GM19438 (cell line): ENCODE measurements at regions not wholly inside any gene's neighbourhood (a gene's known extent, or its start where the extent isn't known, plus 50 kb on each side); places are given as distances from the start of the nearest gene placed in this dataset.

ENCODE experiments used
- ATAC-seq: cut with Tn5 transposase; IDR thresholded peaks from one replicate; pipeline ENCODE4 v1.9.1; 2021; ENCODE audit warnings: low read depth; ENCODE audit not compliant: unreplicated experiment

DNA sequence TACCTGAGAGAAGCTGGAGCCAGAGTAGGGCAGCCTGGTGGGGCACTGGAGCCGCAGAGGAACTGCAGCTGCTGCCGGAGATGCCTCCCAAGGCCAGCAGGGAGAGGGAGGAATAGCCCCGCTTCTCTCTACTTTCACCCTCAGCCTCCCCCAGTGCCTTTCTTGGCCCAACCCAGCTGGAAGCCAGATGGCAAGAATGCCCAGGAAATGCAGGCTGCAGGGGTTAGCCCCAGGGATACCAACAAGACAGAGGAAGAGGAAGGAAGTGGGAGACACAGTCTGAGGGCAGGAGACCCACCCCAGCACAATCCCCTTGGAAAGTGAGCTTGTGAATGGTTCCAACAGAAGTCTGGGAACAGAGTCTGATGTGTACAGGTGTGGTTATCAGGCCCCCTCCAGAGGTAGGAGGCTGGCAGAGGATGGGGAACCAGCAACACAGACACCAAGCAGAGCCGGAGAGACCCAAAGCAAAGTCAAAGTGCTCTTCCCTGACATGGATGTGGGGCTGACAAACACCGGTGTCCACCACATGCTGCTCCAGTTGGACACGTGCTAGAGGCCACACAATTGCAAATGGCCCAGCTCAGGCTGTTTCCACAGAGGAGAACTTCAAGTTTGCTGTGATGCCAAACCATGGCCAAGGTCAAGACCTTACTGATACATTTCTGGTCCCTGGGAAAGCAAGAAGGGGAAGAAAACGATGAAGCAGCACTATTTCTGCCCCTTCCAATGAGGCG is 418.8 kb upstream of the PROK2 start:
- ATAC-seq, result no peak

DNA sequence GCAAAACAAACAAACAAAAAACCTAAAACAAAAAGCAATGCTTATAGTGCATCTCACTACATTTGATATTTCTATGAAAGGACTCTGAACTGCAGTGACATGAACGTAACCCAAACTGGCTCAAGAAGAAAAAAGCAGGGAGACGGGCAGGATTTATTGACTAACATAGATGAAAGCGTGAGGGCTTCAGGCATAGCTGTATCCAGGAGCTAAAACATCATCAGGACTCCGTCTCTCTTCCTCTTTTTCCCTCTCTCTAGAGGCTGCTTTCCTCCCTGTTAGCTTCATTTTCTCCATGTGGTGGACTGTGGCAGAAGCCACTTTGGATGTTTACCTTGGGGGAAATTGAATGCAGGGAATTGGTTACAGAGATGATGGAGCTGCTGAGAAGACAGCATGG is 418.2 kb upstream of the PROK2 start:
- ATAC-seq, result no peak

DNA sequence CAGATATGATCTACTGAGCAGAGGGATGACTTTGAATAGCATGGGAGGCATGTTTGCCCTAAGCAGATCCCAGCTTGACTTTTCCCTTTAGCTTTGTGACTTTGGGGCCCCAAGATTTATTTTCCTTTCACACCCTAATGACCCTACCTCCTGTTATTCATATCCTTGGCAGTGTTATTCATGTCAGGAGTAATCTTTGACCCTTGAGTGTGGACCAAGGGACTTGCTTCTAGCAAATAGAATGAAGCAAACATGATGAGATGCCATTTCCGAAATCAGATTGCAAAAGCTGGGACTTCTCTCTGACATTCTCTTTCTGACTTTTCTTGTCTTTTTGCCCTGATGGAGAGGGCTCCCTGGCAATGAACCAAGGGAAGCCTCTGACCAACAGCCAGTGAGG is 415.4 kb upstream of the PROK2 start:
- no peak for ATAC-seq

DNA sequence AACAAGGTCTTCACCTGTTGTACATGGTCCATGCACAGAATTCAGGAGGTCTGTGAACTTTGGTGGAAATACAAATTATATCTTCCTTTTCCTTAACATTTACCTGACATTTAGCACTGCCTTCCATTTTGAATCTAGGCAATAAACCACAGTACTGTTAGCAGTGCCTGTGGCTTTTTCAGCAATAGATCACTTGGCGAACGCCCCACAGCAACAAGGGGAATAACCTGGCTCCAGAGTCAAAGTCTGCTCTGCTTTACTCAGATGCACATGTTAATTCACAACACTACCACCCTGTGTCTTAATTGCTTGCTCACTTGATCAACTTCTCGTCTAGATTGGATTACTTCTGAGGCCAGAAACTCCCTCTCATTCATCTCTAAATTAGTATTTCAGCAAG is 414.6 kb upstream of the PROK2 start:
- no peak for ATAC-seq

DNA sequence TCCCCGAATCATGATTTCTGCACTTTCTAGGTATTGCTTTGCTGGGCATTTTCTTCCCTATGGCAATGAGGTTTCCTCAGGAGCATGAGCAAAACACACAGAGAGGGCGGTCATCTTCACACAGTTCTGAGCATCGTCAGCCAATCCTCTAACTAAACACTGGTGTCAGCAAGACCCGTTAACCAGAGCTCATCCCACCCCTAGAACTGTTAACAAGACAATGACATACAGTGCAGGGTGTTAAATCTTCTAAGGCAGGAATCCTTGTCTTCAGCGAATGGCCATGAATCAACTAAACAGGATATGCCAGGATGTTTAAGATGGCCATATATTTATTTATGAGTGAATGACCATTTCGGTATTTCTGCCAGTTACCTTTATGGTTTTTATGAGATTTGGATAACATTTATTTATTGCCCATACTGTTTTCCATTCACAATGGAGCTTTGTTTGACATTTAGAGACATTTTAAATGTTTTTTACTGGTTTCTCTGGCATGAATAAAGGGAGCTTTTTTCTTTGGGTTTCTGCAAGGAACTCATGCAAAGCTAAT is 411.5 kb upstream of the PROK2 start:
- ATAC-seq, result no peak

DNA sequence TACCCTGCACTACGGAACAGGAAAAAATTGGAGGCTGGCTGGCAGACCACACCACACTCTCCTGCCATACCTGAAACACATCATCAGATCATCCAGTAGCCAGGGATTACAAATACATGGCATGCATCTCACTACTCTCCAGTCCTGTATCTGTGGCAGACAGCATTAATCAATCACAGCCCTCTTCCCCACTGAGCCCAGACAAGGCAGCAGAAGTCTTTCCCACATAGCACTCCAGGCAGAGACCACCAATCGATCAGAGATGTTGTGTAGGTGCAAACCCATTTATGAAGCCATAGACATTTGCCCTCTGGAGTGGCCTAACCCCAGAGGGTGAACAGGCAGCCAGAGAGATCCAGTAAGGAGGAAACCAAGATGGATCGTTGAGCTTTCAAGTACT is 410.9 kb upstream of the PROK2 start:
- ATAC-seq, result no peak

DNA sequence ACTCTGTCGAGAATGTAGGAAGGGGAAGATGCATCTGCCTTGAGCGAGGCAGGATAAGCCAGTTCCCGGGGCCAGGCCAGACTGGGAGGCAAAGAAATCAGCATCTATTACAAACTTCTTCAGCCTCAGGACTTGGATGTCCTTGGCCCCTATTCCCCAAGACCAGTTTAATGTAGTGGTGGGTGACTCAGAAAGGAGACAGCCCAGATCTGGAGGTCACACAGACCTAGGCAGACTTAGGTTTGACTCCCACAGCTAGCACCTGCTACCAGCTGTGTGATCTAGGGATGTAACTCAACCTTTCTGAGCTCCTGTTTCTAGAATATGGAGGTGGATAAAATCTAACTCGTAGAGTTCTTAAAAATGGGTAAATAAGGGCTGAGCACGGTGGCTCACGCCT is 409.5 kb upstream of the PROK2 start:
- ATAC-seq, result no peak

DNA sequence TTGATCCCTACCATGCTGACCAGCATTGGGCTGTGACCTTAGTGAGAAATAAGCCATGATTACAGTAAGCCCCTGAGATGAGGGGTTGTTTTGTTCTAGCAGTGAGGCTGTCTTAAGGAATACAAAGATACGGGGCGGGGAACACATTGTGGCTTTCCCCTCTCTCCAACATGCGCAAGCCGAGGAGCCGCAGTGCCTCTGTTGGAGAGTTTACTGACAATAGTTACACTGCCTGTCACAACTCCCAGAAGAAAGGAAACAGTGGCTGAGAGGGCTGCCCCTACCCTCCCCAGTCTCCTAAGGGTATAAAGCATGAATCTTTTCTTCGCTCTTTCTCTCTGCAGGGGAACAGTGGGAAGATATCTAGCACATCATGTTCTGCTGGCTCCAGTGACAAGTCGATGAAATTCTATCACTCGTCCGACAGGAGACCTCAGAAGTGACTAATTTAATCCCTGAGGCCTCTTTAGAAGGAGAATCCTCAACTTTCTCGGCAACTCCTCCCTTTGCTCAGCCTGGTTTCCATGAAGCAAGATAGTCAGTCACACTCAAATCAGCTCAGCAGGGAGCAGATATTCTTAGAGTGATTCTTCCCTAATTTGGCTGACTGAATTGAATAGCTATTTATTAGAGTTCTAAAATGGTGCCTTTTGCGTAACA is 409.0 kb upstream of the PROK2 start:
- no peak for ATAC-seq

DNA sequence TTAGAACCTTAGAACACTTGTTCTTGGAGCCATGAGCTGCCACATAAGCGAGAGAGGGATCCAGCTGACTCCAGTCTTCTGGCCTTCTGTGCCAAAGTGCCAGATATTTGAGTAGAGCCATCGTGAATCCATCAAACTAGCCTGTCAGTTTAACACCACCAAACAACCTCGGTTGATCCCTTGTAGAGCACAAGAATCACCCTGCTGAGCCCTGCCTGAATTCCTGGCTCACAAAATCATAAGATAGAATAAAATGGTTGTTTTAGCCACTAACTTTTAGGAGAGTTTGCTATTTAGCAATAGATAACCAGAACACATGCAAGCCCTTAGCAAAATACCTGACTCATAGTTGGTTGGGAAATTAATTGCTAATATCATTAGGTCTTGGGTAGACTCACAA is 407.6 kb upstream of the PROK2 start:
- ATAC-seq, result no peak

DNA sequence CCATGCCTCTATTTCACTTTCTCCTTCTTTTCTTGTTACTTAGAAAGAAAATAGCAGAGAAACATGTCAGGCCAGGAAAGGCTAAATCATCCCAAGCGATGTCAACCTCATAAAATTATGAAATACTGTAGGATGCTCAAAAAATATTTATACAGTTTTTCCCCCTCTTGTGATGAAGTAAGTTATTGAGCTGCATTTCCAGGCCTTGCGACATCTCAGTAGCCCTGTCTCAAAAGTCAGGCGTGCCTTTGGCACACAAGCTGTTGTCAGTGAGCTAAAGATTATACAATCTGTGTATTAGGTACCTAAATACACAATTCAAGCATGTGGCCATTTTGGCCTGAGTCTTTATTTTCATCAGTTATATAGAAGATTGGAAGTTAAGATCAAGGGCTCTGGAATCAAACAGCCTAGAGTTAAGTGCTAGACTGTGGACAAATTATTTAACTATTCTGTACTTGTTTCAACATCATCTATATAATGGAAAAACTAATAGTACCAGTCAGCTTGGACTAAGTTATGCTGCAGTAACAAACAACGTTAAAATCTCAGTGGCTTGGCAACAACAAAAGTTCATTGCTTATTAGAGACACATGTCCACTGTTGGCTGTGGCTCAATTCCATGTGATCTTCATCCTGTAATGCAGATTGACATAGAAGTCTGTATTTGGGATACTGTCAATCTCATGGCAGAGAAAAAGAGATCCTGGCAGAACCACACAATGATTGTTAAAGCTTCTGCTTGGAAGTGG is 406.4 kb upstream of the PROK2 start:
- no peak for ATAC-seq

DNA sequence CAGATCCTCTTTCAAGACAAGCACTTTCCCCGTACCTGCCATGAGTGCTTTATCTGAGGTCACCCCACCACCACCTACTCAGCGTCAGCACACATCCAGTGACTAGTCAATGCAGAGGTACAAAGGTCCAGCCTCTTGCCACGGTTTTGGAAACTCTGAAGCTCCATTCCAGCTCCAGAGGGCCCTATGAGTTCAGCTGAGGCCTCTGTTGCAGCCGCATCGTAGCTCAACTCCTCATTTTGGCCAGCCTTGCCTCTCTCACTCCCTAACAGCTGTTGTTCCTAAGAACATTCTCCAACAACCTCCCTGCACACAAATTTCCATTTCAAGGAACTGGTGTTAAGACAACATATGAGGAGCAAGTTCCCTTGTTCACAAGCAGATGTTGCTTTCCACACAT is 405.1 kb upstream of the PROK2 start:
- ATAC-seq, result no peak

DNA sequence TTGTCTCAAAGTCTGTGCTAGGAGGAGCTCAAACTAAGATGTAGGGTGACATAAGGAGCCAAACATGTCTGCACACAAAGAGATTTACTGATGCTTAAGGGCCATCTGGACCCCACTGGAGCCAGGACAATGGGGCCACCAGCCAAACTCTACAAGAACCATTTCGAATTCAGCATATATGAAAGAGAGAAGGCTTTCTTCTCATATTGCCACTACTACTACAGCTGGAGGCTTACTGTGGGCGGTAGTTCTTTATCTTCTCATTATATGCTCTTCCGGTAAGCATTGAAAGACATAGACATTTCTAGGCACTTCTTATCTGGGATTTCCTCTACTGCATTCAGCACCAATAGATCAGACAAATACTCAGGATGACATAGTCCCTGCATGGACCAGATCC is 404.4 kb upstream of the PROK2 start:
- no peak for ATAC-seq

DNA sequence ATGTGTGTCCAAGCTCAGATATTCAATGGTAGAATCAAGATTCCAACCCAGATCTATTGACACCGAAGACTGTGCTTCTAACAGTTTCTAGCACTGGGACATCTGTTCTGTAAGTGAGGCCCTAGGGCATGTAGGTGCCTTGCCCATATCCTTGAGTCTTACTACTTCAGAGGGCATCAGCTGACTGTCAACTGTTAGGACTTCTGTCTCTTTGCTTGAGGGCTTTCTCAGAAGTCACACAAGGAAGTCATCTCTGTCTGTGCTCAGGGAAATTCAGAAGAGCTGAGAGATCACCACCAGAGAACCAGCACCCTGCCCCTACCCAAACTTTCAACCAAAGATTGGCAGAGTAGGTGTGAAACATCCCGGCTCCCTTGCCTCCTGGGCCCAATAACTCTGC is 403.6 kb upstream of the PROK2 start:
- no peak for ATAC-seq

DNA sequence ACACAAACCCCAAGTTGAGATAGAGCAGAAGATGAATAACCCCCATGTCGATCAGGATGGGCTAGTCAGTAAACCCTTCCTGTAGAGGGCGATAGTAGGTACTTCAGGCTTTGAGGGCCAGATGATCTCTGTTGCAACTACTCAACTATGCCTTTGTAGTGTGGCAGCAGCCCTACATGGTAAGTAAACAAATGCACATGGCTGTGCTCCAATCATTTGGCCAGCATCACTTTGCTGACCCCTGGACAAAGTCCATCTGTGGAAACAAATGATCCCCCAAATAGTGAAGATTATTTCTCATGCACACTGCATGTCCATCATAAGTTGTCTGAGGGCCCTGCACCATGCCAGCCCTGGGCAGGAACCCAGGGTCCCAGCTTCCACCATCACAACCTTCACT is 402.2 kb upstream of the PROK2 start:
- no peak for ATAC-seq

DNA sequence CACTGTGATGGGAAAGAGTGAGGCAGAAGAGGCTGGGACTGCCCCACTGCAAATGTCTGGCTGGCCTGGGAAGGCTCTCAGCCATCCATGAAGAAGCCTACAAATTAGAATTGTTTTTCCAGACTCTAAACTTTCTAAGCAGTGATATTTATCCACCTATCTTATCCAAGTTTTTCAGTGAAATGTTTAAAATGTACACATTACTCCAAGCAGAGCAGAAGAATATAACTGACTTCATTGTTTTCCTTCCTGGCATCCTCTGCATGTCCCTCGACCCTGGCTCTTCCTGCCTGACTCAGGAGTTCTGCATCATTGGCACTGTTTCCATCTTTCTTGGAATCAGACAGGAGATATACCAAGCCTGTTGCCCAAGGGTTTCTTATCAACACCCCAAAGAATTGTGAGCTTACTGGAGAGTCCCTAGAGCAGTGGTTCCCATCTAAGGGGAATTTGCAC is 401.5 kb upstream of the PROK2 start:
- ATAC-seq, result no peak

DNA sequence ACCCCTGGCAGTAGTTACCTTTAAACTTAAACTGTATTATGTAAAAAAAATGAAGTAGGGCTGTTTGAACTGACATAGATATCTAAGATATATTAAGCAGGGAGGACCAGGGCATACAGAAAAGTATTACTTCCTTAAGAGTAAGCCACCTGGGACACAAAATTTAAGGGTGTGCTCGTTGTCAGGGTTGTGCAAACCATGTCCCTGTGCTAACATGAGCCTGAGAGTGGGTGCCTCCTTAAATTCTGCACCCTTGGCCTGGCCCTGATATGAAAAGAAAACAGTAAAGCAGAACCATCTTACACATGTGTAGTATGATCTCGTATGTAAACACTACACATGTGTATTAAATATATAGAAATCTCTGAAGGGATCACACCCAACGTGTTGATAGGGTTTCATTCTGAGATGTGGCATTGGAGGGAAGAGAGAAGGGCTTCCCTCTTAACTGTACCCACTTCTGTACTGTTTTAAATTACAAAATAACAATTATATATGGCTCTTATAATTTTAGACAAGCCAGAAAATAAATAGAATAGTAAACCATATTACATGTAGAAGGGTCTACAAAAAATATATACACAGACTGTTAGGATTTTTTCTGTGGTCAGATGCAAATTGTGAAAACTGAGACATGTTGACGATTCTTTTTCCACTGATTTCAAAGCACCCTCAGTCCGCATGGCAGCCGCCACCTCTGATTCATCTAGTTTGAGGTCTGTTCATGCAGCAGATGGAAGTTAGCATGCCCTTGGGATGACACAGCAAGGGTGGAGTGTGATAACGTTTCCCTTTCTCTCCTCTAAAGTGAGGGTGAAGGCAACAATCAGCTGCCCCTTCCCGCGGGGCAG is 400.8 kb upstream of the PROK2 start:
- ATAC-seq, result no peak

DNA sequence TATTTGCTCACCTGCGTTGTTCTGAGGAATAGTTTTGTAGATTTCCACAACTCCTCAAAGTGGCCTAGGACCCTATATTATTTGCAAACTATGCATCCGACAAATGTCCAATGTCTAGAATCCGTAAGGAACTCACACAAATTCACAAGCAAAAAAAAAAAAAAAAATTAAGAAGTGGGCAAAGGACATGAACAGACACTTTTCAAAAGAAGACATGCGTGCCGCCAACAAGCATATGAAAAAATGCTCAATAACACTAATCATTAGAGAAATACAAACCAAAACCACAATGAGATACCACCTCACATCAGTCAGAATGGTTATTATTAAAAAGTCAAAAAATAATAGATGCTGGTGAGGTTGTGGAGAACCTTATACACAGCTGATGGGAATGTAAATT is 398.5 kb upstream of the PROK2 start:
- no peak for ATAC-seq

DNA sequence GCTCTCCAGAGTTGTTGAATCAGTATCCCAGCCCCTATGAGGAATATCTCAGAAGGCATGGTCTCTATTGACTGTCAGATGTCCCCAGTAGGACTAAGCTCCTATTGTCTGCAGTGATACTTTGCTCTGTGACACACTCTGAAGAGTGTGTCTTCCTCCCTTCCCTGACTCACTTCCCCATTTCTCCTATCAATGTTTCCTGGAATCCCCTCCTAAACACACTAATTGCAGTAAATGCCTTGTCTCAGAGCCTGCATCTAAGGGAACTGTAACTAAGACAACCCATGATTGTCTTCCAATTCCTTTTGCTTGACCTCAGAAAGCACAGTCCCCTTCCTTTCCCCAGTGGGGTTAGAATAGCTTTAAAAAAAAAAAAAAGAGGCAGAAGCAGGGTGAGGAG is 397.3 kb upstream of the PROK2 start:
- no peak for ATAC-seq

DNA sequence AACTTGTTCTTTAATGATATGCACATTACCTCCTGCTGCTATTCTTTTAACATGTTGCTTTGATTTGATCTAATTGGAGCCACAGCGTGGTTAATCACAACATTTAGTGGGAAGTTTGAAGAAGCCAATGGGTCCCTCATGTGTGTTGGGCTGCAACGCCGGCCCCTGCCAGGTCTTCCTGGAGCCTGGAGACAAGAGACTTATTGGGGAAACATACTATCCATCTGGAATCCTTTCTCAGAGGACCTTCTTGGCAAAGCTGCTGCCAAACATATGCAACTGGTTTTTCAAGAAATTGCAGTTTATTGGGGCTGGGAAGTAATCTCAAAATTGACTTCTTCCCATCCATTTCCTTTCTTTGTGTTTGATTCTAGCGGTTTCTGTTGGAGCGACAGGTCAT is 396.3 kb upstream of the PROK2 start:
- no peak for ATAC-seq

DNA sequence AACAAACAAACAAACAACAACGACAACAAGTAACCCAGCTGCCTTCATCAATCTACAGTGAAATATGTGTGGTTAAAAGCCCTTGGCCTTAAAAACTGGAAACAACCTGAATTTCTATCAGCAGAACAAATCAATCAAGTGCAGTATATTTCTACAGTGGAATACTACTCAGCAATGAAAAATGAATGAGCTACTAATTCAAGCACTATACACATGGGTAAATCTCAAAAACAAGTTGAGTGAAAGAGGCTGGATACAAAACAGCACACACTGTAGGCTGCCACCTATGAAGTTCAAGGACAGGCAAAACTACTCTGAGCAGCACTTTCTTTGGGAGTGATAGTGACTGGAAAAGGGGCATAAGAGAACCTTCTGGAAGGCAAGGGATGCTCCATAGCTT is 395.5 kb upstream of the PROK2 start:
- ATAC-seq, result no peak

DNA sequence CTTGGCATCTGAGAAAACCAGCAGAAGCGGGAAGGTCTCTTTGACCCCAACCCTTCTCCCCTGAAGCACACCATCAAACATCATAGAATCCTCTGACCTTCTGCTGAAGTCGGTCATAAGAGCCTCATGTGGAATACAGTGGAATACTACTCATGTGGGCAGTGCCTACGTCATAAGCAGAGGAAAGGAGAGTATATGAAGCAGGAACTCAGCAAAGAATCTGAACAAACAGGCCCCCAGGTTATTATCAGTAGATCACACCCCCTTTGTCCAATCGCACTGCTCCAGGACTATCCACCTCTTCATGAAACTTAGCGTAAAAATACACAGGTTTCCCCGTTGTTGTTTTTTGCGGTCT is 394.1 kb upstream of the PROK2 start:
- ATAC-seq, result no peak
